Activated CD8-positive, alpha-beta memory T cell treated with anti-CD3 and anti-CD28 coated beads for 24 hours (primary cell): ENCODE measurements at regions not wholly inside any gene's neighbourhood (a gene's known extent, or its start where the extent isn't known, plus 50 kb on each side); places are given as distances from the start of the nearest gene placed in this dataset.

Source experiments
- DNase-seq: peaks from one replicate; pipeline ENCODE4 v3.0.0-alpha.2; 2020

DNA sequence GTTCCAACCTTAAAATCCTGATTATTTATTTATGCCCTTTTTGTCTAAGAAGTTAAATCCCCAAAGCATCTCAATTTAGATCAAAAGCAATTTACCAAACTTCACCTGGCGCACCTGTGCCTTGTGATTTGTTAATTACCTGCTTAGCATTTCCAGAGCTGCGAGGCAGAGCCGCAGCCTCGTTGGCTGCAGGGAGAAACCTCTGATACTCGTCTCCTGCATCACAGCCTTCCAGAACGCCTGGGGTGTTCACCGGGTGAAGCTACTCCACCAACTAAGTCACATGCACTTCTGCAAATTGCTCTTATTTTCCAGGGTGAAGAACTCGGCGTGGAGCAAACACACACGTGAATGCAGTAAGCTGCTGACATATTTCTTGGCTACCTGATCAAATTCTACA, 198.1 kb upstream of the RNF32 start:
- no peak for DNase-seq

DNA sequence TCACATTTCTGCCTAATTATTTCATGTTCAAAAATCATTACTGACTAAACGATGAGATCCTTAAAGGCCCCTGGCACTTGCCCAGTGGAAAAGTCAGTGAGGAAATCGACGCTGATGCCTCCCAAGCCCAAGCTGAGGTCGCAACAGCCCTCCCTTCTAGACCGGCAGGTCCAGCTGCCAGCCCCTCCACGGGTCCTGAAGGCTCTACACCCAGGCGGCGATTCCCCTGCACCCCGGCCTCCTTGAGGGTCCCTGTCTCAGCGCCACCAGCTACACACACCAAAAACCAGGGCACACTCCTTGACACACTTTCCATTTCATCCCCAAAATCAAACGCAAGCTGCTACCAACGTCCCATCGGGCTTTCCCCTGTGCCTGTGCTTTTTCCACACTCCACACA, 200.1 kb upstream of the RNF32 start:
- no peak for DNase-seq

DNA sequence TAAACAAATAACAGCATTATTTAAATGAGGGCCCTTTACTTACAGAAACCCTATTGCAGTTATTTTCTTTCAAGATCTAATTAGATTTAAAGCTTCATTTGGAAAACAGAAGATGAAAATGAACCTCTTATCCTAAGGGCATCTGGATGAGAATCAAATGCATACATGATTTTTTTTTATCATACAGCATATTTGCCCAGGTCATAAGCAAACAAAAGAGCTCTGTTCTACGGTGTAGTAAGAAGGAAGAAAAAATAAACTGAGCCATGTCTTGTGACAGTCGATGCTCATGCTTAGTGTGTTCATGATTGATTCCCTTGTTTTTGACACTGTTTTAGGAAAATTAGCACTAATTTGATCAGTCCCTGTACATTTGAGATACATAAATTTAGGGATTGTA, 202.6 kb upstream of the RNF32 start:
- DNase-seq = no peak

GRCh38 chr7:156437021-156437614, 203.5 kb upstream of the RNF32 start:
- no peak for DNase-seq

DNA sequence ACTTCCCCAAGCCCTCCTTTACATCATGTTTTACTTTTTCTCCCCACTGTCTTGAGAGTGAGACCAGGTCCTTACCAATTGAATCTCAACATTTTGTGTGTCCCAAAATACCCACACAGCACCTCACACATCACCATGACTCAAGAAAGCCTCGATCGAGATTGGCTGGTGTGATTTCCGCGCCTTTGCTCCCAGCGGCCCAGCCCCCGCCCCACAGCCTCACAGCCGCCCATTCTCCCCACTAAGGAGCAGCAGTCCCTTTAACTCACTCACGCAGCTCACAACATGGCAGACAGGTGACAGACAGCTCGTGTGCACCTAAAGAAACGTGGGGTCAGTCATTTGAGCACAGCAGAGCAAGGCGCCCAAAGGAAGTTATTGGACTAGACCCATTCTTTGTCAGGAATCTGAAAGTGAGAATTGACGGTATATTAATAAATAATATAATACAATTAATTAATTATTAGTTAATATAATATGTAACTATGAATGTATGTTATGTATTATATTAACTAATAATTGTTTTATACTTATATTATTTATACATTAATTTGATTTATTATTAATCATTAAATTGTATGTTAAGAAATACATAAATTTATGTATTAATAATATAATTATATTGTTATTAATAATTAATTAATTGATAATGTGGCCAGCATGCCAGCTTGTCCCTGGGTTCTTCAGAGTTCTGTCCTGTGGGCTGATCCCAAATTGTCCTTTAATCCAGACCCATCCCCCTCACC, 204.9 kb upstream of the RNF32 start:
- no peak for DNase-seq

- DNase-seq = no peak
Measured at GRCh38 chr7:156434706-156435105, 205.9 kb upstream of the RNF32 start.

DNA sequence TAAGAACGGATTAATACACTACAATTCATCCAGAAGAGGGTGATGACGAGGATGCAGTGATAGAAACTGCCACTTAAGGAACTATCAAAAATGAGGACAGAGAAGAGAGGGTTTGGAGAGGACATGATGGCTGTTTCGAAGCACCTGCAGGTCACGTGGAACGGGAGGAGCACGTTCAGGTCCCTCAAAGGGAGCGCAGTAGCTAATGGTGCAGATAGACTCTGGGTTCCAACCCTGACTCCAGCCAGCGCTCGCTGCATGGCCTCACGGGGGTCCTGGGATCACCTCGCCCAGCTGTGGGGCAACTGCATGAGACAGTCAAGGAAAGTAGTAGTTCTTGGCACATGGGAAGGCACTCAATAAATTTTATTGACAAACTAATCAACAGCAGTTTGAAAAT, 208.6 kb upstream of the RNF32 start:
- DNase-seq = no peak

DNA sequence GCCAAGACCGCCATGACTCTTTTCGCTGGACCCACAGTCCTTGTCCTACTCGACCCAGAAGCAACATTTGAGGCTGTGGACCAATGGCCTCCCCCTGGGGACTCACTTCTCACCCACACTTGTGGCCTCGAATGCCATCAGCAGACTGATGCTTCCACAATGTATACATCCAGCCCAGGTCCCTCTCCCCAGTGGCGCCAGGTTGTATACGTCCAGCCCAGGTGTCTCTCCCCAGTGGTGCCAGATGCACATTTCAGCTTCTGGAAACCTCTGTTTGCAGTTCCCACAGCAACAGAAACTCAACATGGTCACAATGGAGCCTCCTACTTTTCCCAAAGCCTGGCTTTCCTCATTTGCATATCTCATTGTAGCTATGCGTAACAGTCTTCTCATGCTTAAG, 210.5 kb upstream of the RNF32 start:
- DNase-seq = no peak

- DNase-seq = no peak
Measured at GRCh38 chr7:156429514-156429913, 211.1 kb upstream of the RNF32 start.

- no peak for DNase-seq
Measured at GRCh38 chr7:156423876-156424275, 216.7 kb upstream of the RNF32 start.

DNA sequence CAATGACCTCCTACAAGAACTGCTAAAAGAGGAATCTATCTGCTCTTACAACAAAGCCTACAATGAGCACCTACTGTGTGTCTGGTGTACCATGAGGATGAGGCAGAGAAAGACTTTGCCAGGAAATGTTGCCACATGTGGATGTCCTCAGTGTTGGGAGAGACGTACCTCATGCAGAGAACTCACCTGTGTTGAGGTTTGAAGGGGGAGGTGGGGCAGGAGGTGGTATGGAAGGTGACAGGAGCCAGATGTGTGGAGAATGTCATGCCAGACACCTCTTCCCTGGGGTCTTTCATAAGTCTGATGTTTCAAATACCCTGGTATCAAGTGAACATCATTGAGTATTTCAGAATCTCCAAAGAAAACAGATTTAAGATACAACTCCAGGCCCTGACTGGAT, 220.1 kb upstream of the RNF32 start:
- no peak for DNase-seq

- DNase-seq = no peak
Measured at GRCh38 chr7:156419782-156420181, 220.8 kb upstream of the RNF32 start.

- DNase-seq = no peak
Measured at GRCh38 chr7:156402255-156402654, 238.3 kb upstream of the RNF32 start.

DNA sequence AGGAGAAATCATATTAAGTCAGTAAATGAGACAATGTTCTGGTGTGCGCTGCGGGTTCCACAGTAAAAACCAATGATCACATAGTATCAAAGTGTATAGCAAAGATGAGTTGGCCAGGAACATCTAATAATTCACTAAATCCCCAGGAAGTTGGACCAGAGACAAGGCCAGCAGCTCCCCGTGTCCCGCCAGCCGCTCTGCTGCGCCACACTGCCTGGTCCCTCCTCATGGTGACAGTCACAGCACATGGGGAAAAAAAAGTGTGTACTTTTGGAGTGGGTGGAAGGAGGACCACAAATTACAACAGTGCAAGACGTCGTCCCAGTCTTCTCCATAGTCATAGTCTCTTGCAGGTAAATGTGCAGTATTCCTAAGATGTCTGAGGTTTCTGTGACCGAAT, 239.0 kb upstream of the RNF32 start:
- DNase-seq = no peak

DNA sequence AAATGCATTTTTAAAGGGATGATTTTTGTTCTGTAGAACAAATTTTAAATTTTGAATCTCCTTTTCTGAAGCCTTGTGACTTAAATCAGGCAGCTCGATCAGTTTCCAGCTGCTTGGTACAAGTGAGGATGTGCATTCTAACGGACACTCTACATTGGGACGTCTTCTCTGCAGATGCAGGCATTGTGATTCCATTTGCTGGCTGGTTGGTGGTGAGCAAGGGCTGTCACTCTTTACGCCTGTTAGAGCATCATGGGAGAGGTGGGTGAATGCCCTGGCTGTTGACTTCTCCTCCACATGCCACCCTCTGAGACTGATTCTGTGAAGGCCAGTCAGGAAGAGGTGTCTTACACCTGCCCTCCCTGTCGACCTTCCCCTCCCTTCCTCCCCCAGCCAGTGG, 240.5 kb upstream of the RNF32 start:
- DNase-seq = no peak

- no peak for DNase-seq
Measured at GRCh38 chr7:156397249-156397648, 243.3 kb upstream of the RNF32 start.

GRCh38 chr7:156389116-156389692, 251.4 kb upstream of the RNF32 start:
- DNase-seq = no peak

- DNase-seq = no peak
Measured at GRCh38 chr7:156386097-156386496, 254.5 kb upstream of the RNF32 start.

DNA sequence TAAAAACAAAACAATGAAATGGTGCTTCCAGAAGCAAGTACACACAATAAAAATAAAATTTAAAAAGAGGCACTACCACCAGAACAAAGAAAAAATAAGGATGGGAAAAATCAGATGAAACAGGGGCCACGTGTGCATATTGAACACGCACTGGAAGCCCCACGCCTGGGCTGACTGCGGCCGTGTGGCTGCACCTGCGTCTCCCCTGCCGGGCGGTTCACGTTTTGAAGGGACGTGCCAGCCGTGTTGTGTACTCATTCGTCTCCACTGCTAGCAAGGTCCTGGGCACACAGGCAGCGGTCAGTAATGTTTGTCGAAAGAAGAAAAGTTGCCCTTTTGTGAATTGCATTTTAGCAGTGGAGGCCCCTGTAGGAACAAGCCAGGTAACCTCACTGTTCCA, 255.9 kb upstream of the RNF32 start:
- DNase-seq = no peak

DNA sequence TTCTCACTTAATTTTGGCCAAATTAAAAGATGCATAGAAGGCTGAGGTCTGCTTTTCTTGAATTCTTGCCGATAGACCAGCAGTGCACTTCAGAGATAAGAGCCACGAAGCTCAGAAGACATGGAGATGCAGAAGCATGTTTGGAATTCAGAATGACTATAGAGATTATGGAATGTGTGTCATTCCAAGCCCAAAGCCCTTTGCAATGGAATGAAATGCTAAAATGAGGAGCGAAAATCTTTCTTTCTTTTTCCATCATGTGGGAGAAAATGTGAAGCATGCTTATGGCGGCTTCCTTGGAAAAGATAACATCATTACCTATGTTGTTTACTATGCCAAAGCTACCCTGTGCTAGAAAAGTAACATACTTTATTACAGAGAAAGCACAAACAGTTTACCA, 257.0 kb upstream of the RNF32 start:
- DNase-seq = no peak

- DNase-seq = no peak
Measured at GRCh38 chr7:156380261-156380660, 260.3 kb upstream of the RNF32 start.

- no peak for DNase-seq
Measured at GRCh38 chr7:156379324-156380070, 261.1 kb upstream of the RNF32 start.

DNA sequence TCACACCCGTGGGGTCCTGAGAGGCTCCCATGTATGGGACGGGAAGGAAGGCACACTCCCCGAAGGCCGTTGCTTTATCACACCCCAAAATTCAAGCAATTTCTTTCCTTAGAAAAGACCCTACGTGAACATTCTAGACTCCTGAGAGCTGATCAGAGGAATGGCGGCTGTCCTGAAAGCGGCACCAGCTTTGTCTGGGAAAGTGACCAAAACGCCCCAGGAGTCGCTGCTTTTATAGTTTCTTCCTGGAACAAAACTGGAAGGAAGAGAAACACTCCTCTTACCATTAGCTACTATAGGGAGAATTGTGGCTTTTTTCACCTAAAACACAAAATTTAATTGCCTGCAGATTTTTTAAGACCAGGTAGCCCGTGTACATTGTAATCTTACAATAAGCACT, 261.8 kb upstream of the RNF32 start:
- no peak for DNase-seq

DNA sequence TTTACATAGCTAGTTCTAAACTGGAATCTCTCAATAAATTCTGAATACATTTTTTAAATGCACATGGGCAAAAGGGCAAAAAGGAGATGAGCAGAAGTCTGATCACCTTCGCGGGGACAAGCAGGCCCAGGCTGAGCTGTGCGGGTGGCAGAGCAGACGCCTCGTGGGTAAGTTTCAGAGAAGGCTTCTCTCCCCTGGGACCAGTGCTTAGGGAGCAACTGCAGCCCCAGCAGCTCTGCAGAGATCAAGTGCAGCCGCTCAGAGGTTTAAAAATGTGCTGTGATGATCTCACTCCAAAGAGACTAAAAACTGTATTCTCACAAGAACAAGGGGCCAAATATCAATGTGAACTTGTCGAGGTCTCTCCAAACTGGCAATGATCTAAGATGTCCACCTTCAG, 264.3 kb upstream of the RNF32 start:
- DNase-seq = no peak
